GM10248 (cell line): ENCODE measurements at regions not wholly inside any gene's neighbourhood (a gene's known extent, or its start where the extent isn't known, plus 50 kb on each side); places are given as distances from the start of the nearest gene placed in this dataset.

Experiments
- CTCF ChIA-PET: fragments of 300-600 bp; sonication (Branson Sonifier 250); formaldehyde crosslinking; extraction: SDS; loops from one replicate; lab custom pipeline; 2021; ENCODE audit warnings: antibody characterized with exemption; lab: Yijun Ruan, JAX
- POLR2A ChIA-PET: fragments of 350-650 bp; sonication (Branson Sonifier 250); formaldehyde crosslinking; extraction: SDS; loops from one replicate; lab custom pipeline; 2020; ENCODE audit warnings: antibody characterized with exemption; lab: Yijun Ruan, JAX
- DNase-seq: peaks from one replicate; pipeline ENCODE4 v3.0.0; 2012; ENCODE audit errors: extremely low spot score
- TF ChIP-seq, protein P1 (sequence below): IDR thresholded peaks from 2 replicates; pipeline ENCODE4 v1.5.1; 2012; ENCODE audit warnings: mild to moderate bottlenecking, low read depth; ENCODE audit errors: extremely low read depth, missing control alignments, control extremely low read depth

DNA sequence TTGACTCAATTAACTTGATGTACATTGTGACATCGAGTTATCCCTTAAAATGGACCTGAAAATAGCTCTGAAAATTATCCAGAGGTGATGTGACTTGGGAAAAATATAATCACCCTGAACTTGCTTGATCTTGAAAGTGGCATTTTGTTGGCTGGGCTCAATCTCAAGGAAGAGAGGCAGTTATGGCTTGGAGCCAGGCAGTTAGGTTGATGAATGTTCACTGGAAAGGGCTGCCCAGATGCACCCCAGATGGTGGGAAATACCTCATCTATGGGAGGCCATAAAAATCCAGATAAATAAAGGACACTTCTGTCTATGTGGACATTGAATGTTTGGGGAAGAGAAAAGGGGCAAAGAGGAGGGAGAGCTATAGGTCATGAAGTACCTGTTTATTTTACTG, 55.7 kb upstream of the OR5AN1 start:
- TF ChIP-seq, protein P1, sequence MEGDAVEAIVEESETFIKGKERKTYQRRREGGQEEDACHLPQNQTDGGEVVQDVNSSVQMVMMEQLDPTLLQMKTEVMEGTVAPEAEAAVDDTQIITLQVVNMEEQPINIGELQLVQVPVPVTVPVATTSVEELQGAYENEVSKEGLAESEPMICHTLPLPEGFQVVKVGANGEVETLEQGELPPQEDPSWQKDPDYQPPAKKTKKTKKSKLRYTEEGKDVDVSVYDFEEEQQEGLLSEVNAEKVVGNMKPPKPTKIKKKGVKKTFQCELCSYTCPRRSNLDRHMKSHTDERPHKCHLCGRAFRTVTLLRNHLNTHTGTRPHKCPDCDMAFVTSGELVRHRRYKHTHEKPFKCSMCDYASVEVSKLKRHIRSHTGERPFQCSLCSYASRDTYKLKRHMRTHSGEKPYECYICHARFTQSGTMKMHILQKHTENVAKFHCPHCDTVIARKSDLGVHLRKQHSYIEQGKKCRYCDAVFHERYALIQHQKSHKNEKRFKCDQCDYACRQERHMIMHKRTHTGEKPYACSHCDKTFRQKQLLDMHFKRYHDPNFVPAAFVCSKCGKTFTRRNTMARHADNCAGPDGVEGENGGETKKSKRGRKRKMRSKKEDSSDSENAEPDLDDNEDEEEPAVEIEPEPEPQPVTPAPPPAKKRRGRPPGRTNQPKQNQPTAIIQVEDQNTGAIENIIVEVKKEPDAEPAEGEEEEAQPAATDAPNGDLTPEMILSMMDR: no peak
- ChIA-PET CTCF (interaction anchor here (2.8 kb wide), 1 partner anchor 10 kb away, joined by 11 read pairs; no protein-coding TSS in a partner anchor), POLR2A (no interaction called here)
- DNase-seq: no peak

DNA sequence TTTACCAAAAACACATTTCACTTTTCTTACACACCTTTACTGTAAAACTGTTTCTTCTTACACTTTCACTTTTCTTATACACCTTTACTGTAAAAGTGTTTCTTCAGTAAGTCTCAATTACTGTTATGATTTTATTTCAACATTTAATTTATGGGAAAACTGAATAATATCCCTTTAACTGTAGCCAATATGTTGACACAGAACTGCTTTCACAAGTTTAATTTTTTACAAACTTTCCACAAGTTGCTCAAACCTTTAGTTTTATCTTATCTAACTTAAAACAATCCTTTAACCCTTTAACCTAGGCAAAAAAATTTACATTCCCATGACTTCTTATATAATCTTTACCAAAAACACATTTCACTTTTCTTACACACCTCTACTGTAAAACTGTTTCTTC, 63.3 kb upstream of the OR5AN1 start:
- POLR2A ChIA-PET: no interaction called here
- TF ChIP-seq, protein P1: no peak
- CTCF ChIA-PET: no interaction called here
- DNase-seq: no peak

DNA sequence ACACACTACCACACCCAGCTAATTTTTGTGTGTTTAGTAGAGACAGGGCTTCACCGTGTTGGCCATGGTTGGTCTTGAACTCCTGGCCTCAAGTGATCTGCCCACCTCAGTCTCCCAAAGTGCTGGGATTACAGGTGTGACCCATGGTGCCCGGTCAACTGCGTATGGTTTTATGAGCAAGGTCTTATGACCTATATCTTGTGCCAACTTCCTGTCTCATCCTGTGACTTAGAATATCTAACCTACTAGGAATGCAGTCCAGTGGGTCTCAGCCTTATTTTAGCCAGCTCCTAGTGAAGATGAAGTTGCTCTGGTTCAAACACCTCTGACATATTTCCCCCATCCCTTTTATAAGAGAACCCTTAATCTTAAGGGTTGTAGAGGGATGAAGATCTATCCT, 66.1 kb upstream of the OR5AN1 start:
- DNase-seq: no peak
- ChIA-PET POLR2A (no interaction called here), CTCF (interaction anchor here (1.2 to 3.1 kb wide), 5 partner anchors 10 to 134 kb away, joined by 3 to 11 read pairs (median 4); partner anchors contain the start of gene DTX4)
- TF ChIP-seq, protein P1: no peak

DNA sequence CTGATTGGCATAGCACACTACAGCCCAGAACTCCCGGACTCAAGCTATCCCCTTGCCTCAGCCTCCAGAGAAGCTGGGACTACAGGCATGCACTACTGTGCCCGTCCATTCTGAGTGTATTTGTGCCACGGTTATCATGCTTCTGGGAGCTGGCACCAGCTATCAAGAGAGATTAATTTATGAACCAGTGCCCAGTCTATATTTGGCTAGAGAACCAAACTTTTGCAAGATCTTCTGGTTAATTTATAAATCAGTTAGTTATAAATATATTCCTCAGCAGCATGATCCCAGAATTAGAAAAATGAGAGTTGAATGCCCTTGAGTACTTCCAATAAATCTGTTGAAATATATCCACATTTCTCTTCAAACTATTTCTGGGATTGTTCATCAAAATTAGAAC, 67.5 kb upstream of the OR5AN1 start:
- ChIA-PET POLR2A (no interaction called here), CTCF (interaction anchor here (1.1 to 1.9 kb wide), 2 partner anchors 54 to 120 kb away, joined by 4 to 8 read pairs; partner anchors contain the start of gene DTX4)
- TF ChIP-seq, protein P1: no peak
- DNase-seq: no peak

DNA sequence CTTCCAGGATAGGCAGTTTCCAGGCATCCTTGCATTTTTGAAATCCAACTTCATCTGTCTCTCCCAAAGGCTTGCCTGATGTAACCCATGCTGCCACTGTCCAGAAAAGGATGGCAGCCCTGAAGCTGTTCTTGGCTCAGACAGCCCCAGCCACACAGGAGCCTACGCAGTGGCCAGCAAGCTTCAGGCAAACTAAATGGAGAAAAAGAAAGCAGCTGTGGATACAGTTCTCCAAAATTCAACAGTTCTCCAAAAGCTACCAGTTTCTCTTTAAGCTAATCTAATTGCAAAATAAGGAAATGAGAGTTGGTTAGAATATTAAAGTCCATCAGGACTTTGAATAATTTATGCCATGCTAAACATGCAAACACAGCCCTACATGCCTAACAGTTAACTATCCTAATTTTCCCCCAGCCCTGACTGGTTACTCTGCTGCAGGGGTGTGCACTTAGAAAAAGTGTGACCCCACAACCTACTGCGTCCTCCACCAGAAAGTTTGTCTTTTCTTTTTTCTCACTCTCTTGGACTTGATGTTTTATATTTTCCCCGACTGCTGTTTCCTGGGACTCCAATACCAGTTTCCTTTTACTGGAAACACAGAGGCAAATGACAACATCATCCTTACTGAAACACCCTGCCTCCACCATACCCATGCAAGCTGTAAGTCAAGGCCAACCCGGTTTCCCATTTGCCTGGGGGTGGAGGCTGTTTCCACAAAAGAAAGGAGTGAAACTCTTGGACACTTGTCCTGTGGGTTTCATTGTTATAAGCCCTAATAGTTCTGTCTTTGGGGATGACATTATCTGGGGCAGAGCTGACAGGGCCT, 69.1 kb upstream of the OR5AN1 start:
- no peak for DNase-seq
- TF ChIP-seq, protein P1: no peak
- ChIA-PET CTCF (interaction anchor here (1.4 to 1.9 kb wide), 2 partner anchors 104 to 118 kb away, joined by 4 to 8 read pairs; partner anchors contain the start of gene DTX4), POLR2A (no interaction called here)

DNA sequence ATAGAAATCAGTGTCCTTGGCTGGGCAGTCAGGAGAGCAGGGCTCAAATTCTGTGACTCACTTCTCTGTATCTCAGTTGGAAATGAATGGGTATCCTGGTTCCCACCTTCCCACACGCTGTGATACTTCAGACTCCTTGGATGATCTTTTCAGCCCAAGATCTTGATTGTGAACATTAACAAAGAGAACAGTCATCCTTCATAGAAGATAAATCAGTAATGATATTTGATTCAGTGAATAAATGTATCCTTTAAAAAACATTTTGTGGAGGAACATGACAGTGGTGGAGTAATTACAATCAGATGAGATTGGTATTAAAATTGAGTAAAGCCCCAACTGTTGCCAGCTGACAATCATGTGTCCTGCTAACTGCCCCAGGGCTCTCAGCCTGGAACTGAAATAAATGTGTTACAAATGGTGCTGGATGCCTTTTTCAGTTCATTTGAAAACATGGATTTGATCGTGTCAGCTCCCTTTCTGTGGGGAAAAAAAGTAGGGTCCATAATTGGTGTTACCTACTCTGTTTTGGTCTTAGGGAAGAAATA, 72.9 kb upstream of the OR5AN1 start:
- no peak for DNase-seq
- TF ChIP-seq, protein P1: no peak
- ChIA-PET POLR2A (interaction anchor here (0.7 kb wide), 1 partner anchor 222 kb away, joined by 4 read pairs; no protein-coding TSS in a partner anchor), CTCF (interaction anchor here (0.9 to 3.0 kb wide), 10 partner anchors 9 to 144 kb away, joined by 3 to 17 read pairs (median 4); partner anchors contain the start of gene DTX4)
